ENCODE measurements at regions not wholly inside any gene's neighbourhood (a gene's known extent, or its start where the extent isn't known, plus 50 kb on each side); places are given as distances from the start of the nearest gene placed in this dataset.

DNA sequence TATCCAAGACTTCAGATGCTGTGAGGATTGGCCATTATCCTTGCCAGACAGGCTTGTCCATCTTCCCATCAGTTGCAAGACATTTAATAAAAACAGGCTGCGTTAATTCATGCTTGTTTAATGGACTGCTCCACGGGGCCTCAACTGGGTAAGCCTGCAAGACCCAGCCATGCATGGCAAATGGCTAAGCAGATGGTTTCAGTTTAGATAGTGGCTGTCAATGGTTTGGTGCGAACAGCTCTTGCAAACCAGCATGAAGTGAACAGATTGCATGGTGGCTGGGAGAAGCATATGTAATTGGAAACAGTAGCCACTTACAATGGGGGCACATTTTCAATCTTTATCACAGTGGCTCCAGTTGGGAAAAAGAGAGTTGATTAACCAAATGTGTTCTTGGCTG, 628.2 kb upstream of the KLF4 start:
- intact Hi-C loops (cut with DNase I), result loop anchor here in 1 of 10 donors (10.0 kb wide), 1 partner anchor 147 kb away; no protein-coding TSS in a partner anchor
- H3K9me3 ChIP-seq, result no peaks in the 10 kb centered on the region
- no peak for DNase-seq
- H3K4me1 ChIP-seq, result peaks cover 0 to 12% (median 0%) of the 10 kb centered on the region in 9 donors
- 40 to 59% methylated on average over 3 of the region's 3 CpGs for WGBS, 2 donors
- no peak for ATAC-seq
- no peaks in the 10 kb centered on the region for H3K36me3 ChIP-seq
- TF ChIP-seq, protein P1, sequence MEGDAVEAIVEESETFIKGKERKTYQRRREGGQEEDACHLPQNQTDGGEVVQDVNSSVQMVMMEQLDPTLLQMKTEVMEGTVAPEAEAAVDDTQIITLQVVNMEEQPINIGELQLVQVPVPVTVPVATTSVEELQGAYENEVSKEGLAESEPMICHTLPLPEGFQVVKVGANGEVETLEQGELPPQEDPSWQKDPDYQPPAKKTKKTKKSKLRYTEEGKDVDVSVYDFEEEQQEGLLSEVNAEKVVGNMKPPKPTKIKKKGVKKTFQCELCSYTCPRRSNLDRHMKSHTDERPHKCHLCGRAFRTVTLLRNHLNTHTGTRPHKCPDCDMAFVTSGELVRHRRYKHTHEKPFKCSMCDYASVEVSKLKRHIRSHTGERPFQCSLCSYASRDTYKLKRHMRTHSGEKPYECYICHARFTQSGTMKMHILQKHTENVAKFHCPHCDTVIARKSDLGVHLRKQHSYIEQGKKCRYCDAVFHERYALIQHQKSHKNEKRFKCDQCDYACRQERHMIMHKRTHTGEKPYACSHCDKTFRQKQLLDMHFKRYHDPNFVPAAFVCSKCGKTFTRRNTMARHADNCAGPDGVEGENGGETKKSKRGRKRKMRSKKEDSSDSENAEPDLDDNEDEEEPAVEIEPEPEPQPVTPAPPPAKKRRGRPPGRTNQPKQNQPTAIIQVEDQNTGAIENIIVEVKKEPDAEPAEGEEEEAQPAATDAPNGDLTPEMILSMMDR (IDR thresholded peaks at IDR 0.05), result no peak
- no peak overlapping the region for H3K27ac ChIP-seq
- H3K4me3 ChIP-seq, result no peak overlapping the region
- no peaks in the 10 kb centered on the region for H3K27me3 ChIP-seq

DNA sequence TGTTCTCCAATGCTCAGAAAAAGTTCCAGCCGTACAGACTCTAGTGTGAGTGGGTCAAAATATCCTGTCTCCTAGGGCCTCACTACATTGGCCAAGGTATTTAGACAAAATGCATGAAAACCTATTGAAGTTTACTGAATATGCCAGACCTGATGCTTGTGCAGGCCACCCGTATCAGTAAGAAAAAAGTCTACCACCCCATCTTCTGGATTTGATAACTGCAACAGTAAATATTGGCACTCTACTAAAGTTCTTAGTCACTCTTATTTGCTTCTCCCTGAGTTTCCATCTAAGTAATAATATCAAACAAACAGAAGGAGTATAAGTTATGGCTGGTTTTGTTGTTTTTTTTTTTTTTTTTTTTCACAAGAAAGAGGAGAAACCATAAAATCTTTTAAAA, 627.7 kb upstream of the KLF4 start:
- Histone ChIP-seq H3K4me1 (peaks cover 0 to 12% (median 0%) of the 10 kb centered on the region in 9 donors), H3K27me3 (no peaks in the 10 kb centered on the region), H3K9me3 (no peaks in the 10 kb centered on the region), H3K36me3 (no peaks in the 10 kb centered on the region), H3K4me3 (no peak overlapping the region), H3K27ac (no peak overlapping the region)
- DNase-seq, result no peak
- TF ChIP-seq, protein P1 (IDR thresholded peaks at IDR 0.05), result no peak
- no peak for ATAC-seq
- intact Hi-C loops (cut with DNase I), result loop anchor here in 1 of 10 donors (10.0 kb wide), 1 partner anchor 147 kb away; no protein-coding TSS in a partner anchor
- 90 to 94% methylated on average over 2 of the region's 2 CpGs for WGBS, 2 donors

DNA sequence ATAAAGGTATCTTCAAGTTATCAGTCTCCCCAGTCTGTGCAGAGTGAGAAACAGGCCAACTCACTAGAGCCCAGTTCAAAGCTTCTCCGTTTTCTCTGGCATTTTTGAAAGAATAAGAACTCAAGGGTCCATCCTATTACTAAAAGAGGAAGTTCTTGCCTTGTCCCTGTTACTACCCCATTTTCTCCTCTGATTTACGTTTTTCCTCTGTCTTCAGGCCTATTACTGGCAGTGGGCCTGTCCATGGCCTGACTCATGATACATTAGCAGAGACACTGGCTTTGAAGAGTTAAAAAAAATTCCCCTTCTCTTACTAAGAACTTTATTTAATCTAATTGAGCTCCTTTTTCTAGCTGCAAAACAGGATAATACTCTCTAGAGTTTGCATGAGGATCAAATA, 624.0 kb upstream of the KLF4 start:
- peaks cover 0 to 12% (median 0%) of the 10 kb centered on the region in 9 donors for H3K4me1 ChIP-seq
- ATAC-seq, result peak in 3 of 8 donors; percentile 22 to 56 (median 37)
- 82 to 88% methylated on average over 2 of the region's 2 CpGs for WGBS, 2 donors
- no peak for DNase-seq
- no peaks in the 10 kb centered on the region for H3K9me3 ChIP-seq
- TF ChIP-seq, protein P1 (IDR thresholded peaks at IDR 0.05), result no peak
- H3K4me3 ChIP-seq, result no peak overlapping the region
- intact Hi-C loops (cut with DNase I), result loop anchor here in 1 of 10 donors (10.0 kb wide), 1 partner anchor 151 kb away; no protein-coding TSS in a partner anchor
- H3K27me3 ChIP-seq, result no peaks in the 10 kb centered on the region
- H3K27ac ChIP-seq, result peak overlapping the region in 1 of 10 donors; percentile 36
- no peaks in the 10 kb centered on the region for H3K36me3 ChIP-seq

DNA sequence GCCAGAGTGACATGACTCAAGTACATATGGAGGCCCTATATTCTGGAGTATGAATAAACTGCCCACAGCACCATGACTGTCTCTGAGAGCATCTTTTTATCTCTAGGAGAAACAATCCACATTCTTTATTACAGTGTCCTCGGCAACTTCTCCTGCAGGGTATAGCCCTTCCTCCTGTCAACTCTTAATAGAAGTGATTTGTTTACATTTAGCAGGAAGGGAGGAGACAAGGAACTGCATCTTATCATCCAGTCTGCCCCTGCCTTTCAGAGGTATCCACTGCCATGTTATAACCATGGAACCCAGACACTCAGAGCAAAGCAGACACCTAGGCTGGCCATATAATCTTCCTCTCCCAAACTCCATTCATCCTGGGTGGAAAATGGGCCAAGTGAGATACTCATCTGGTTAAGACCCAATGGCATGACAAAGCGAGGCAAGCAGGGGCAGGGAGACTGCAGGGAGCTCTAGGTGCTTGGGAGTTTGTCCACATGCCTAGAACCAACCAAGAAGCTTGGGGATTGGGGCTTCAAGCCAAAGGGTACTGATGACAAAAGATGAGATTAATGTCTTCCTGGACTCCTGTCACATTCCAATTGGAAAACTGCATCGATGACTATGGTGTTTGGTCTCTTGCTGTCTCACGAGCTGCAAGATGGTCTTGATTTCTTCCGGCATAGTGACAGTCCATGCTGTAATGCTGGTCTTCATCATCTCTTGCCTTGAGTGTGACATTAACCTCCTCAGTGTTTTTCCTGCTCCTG, 620.5 kb upstream of the KLF4 start:
- intact Hi-C loops (cut with DNase I), result loop anchor here in 1 of 10 donors (10.0 kb wide), 1 partner anchor 155 kb away; no protein-coding TSS in a partner anchor
- Histone ChIP-seq H3K4me1 (peaks cover 0 to 12% (median 0%) of the 10 kb centered on the region in 9 donors), H3K4me3 (no peak overlapping the region), H3K36me3 (no peaks in the 10 kb centered on the region), H3K27me3 (no peaks in the 10 kb centered on the region), H3K9me3 (no peaks in the 10 kb centered on the region), H3K27ac (no peak overlapping the region)
- no peak for ATAC-seq
- TF ChIP-seq, protein P1 (IDR thresholded peaks at IDR 0.05), result no peak
- no peak for DNase-seq
- WGBS, 2 donors, result 77 to 86% methylated on average over 5 of the region's 5 CpGs

All from heart right ventricle (tissue), 16 donors.